ENCODE measurements at regions not wholly inside any gene's neighbourhood (a gene's known extent, or its start where the extent isn't known, plus 50 kb on each side); places are given as distances from the start of the nearest gene placed in this dataset.

GRCh38 chr2:237150186-237150585 lies 64.5 kb downstream of the COPS8 start:
- no peak for DNase-seq

- no peak for DNase-seq
Measured at GRCh38 chr2:237150831-237151375, 65.2 kb downstream of the COPS8 start.

- DNase-seq: no peak
Measured at GRCh38 chr2:237152361-237152760, 66.7 kb downstream of the COPS8 start.

GRCh38 chr2:237153181-237153580 lies 67.5 kb downstream of the COPS8 start:
- no peak for DNase-seq

GRCh38 chr2:237154082-237154638 lies 68.5 kb downstream of the COPS8 start:
- peak; percentile 68 for DNase-seq

- DNase-seq: no peak
Measured at GRCh38 chr2:237154884-237155851, 69.5 kb downstream of the COPS8 start.

GRCh38 chr2:237156031-237156856 lies 70.6 kb downstream of the COPS8 start:
- no peak for DNase-seq

- no peak for DNase-seq
Measured at GRCh38 chr2:237156857-237157779, 71.4 kb downstream of the COPS8 start.

GRCh38 chr2:237157780-237158102 lies 72.1 kb downstream of the COPS8 start:
- DNase-seq: no peak

- no peak for DNase-seq
Measured at GRCh38 chr2:237158194-237158593, 72.5 kb downstream of the COPS8 start.

- DNase-seq: no peak
Measured at GRCh38 chr2:237159006-237159911, 73.6 kb downstream of the COPS8 start.

- no peak for DNase-seq
Measured at GRCh38 chr2:237160271-237160919, 74.7 kb downstream of the COPS8 start.

- DNase-seq: no peak
Measured at GRCh38 chr2:237161189-237161588, 75.5 kb downstream of the COPS8 start.

GRCh38 chr2:237162959-237163358 lies 77.3 kb downstream of the COPS8 start:
- no peak for DNase-seq

- no peak for DNase-seq
Measured at GRCh38 chr2:237164474-237165042, 78.9 kb downstream of the COPS8 start.

- no peak for DNase-seq
Measured at GRCh38 chr2:237165405-237166276, 80.0 kb downstream of the COPS8 start.

GRCh38 chr2:237167038-237167437 lies 81.3 kb downstream of the COPS8 start:
- no peak for DNase-seq

GRCh38 chr2:237167934-237168333 lies 82.2 kb downstream of the COPS8 start:
- no peak for DNase-seq

- DNase-seq: no peak
Measured at GRCh38 chr2:237170020-237170419, 84.3 kb downstream of the COPS8 start.

Measured in CD4-positive, alpha-beta T cell treated with Interleukin-10 for 1 hour (primary cell).